ENCODE measurements at regions not wholly inside any gene's neighbourhood (a gene's known extent, or its start where the extent isn't known, plus 50 kb on each side); places are given as distances from the start of the nearest gene placed in this dataset.

- no peak for DNase-seq (ENCODE audit: low read depth, low spot score)
- Histone ChIP-seq H3K4me3 (ENCODE audit: low read depth in 2 of 2, low read length in 2 of 2) (no peak overlapping the region), H3K4me1 (ENCODE audit: control insufficient read depth, insufficient read depth, low read length) (no peaks in the 10 kb centered on the region), H3K27me3 (ENCODE audit: control insufficient read depth, insufficient read depth, low read length) (no peaks in the 10 kb centered on the region), H3K27ac (ENCODE audit: low read length) (no peak overlapping the region), H3K36me3 (ENCODE audit: control insufficient read depth, insufficient read depth, low read length) (no peaks in the 10 kb centered on the region), H3K9me3 (ENCODE audit: control insufficient read depth, insufficient read depth, low read depth, low read length) (no peaks in the 10 kb centered on the region)
- in situ Hi-C loops (cut with HindIII; ENCODE audit: low pct_unique_long_range_greater_than_20kb, low sequenced_read_pairs) = no loop called here
- TF ChIP-seq POLR2AphosphoS5 (IDR thresholded peaks at IDR 0.05; ENCODE audit: low read depth, low read length) = no peak
- TF ChIP-seq TCF7L2 (IDR thresholded peaks at IDR 0.05; ENCODE audit: low read depth, low read length) = no peak
- TF ChIP-seq SIN3A (IDR thresholded peaks at IDR 0.05; ENCODE audit: borderline replicate concordance, insufficient read depth, low read depth, low read length) = no peak
- TF ChIP-seq, protein P1, sequence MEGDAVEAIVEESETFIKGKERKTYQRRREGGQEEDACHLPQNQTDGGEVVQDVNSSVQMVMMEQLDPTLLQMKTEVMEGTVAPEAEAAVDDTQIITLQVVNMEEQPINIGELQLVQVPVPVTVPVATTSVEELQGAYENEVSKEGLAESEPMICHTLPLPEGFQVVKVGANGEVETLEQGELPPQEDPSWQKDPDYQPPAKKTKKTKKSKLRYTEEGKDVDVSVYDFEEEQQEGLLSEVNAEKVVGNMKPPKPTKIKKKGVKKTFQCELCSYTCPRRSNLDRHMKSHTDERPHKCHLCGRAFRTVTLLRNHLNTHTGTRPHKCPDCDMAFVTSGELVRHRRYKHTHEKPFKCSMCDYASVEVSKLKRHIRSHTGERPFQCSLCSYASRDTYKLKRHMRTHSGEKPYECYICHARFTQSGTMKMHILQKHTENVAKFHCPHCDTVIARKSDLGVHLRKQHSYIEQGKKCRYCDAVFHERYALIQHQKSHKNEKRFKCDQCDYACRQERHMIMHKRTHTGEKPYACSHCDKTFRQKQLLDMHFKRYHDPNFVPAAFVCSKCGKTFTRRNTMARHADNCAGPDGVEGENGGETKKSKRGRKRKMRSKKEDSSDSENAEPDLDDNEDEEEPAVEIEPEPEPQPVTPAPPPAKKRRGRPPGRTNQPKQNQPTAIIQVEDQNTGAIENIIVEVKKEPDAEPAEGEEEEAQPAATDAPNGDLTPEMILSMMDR (IDR thresholded peaks at IDR 0.05) = no peak
- no peak for TF ChIP-seq REST (IDR thresholded peaks at IDR 0.05; ENCODE audit: insufficient read depth in 1 of 2, low read depth in 2 of 2, low read length in 1 of 2)
- no peak for ATAC-seq
- intact Hi-C loops (cut with micrococcal nuclease; ENCODE audit: unreplicated experiment) = no loop called here
- CTCF ChIA-PET = no interaction called here
- POLR2A ChIA-PET = no interaction called here
- BruUV-seq (replicated peaks) = no TSS peak
Measured at GRCh38 chr6:11878735-11879134, 100.1 kb upstream of the ADTRP start.

DNA sequence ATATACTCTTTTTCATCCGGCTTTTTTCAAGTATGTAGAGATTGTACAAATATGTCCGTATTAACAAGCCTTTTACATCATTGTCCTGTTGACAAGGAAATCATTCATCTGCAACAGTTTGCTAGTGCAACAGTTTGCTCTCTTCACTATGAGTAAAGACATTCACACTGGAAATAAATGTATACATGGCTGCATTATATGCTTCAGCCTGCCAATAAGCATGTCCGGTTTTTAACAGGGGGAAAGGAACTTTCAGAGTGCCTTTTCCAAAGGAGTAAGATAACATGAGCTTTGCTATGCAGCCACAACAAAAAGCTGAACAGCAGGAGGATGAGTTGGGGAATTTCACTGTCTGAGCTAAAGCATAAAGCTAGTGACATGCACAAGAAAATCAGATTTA, 99.4 kb upstream of the ADTRP start:
- DNase-seq (ENCODE audit: low read depth, low spot score) (no peak), ATAC-seq (no peak)
- TF ChIP-seq, protein P1 (IDR thresholded peaks at IDR 0.05) = no peak
- TF ChIP-seq REST (IDR thresholded peaks at IDR 0.05; ENCODE audit: insufficient read depth in 1 of 2, low read depth in 2 of 2, low read length in 1 of 2) (no peak), SIN3A (IDR thresholded peaks at IDR 0.05; ENCODE audit: borderline replicate concordance, insufficient read depth, low read depth, low read length) (no peak), POLR2AphosphoS5 (IDR thresholded peaks at IDR 0.05; ENCODE audit: low read depth, low read length) (no peak)
- intact Hi-C loops (cut with micrococcal nuclease; ENCODE audit: unreplicated experiment) = no loop called here
- H3K27ac ChIP-seq (ENCODE audit: low read length) = no peak overlapping the region
- H3K9me3 ChIP-seq (ENCODE audit: control insufficient read depth, insufficient read depth, low read depth, low read length) = no peaks in the 10 kb centered on the region
- no peaks in the 10 kb centered on the region for H3K27me3 ChIP-seq (ENCODE audit: control insufficient read depth, insufficient read depth, low read length)
- no TSS peak for BruUV-seq (replicated peaks)
- ChIA-PET POLR2A (no interaction called here), CTCF (no interaction called here)
- in situ Hi-C loops (cut with HindIII; ENCODE audit: low pct_unique_long_range_greater_than_20kb, low sequenced_read_pairs) = no loop called here
- no peaks in the 10 kb centered on the region for H3K4me1 ChIP-seq (ENCODE audit: control insufficient read depth, insufficient read depth, low read length)
- H3K36me3 ChIP-seq (ENCODE audit: control insufficient read depth, insufficient read depth, low read length) = no peaks in the 10 kb centered on the region
- H3K4me3 ChIP-seq (ENCODE audit: low read depth in 2 of 2, low read length in 2 of 2) = no peak overlapping the region
